NT2/D1 (cell line): ENCODE measurements at regions not wholly inside any gene's neighbourhood (a gene's known extent, or its start where the extent isn't known, plus 50 kb on each side); places are given as distances from the start of the nearest gene placed in this dataset.

Experiments
- YY1 ChIP-seq: IDR thresholded peaks from 2 replicates; pipeline ENCODE4 v1.6.1; 2011; ENCODE audit not compliant: insufficient read length, insufficient read depth
- ZNF274 ChIP-seq: IDR thresholded peaks from 2 replicates; pipeline ENCODE4 v1.6.1; 2011; ENCODE audit warnings: mild to moderate bottlenecking, low read depth, low read length

DNA sequence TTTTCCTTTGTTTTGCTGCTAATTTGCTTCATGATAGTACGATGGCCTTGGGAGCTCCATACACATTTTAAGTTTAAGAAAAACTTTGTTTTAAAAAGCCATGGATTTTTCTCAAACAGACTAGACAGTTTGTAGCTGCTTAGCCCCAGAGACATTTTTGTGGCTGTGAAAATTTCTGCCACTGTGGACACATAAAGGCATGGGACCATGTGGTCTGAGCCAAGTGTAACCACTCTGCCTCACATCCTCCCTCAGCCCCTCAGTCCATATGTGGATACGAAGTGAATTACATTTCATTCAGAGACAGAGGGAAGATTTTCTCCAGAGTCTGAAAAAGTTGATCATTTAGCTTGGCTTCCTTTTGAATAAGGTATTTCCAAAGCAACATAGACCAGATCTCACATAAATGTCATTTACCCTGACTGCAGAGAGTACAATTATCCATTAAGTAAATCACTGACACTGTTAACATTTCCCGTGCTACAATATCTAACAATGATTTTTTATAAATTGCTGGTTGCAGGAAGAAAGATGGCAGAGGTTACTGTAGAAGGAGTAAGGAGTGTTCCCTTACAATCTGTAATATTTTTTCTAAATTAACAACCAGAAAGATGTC lies 87.4 kb downstream of the GJA1 start:
- no peak for TF ChIP-seq YY1
- no peak for TF ChIP-seq ZNF274
